ENCODE measurements at regions not wholly inside any gene's neighbourhood (a gene's known extent, or its start where the extent isn't known, plus 50 kb on each side); places are given as distances from the start of the nearest gene placed in this dataset.

GRCh38 chr14:101194373-101195308, 291.1 kb upstream of the RTL1 start:
- no peak for DNase-seq (ENCODE audit: low read depth)

GRCh38 chr14:101195309-101195901, 291.9 kb upstream of the RTL1 start:
- no peak for DNase-seq (ENCODE audit: low read depth)

GRCh38 chr14:101196051-101196712, 292.7 kb upstream of the RTL1 start:
- no peak for DNase-seq (ENCODE audit: low read depth)

DNA sequence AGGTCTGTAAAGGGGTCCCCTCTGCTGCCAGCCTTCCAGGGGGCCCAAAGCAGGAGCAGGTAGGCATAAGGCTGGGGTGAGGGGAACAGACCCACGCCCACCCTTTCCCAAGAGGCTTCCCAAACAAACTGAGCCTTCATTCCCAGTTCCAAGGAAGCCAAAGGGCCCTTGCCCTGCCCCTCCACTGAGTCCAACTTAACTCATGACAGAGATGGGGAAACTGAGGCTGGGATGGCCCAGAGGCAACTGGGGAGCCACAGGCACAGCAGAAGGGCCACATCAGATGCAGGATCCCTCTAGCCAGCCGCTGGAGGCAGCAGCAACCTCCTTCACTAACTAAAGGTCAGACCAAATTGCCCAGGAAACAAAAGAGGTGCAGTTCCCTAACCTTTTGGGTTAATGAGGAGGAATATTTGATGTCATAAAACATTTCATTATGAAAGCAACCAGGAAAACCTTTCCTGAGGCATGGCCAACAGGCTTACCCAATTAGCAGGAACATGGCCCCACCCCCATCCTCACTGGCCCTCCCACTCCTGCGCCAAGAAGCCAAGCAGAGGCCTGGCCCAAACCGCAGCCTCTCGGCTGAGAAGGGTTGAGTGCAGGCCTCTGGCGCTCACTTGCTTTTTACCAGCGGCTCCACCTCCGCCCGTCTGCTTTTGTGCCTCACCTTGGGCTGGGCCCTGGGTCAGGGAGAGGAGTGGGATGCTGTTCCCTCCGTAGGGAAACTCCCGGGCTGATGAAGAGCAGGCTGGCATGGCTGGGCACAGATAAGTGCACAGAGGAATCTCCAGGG, 293.5 kb upstream of the RTL1 start:
- DNase-seq (ENCODE audit: low read depth) = no peak

DNA sequence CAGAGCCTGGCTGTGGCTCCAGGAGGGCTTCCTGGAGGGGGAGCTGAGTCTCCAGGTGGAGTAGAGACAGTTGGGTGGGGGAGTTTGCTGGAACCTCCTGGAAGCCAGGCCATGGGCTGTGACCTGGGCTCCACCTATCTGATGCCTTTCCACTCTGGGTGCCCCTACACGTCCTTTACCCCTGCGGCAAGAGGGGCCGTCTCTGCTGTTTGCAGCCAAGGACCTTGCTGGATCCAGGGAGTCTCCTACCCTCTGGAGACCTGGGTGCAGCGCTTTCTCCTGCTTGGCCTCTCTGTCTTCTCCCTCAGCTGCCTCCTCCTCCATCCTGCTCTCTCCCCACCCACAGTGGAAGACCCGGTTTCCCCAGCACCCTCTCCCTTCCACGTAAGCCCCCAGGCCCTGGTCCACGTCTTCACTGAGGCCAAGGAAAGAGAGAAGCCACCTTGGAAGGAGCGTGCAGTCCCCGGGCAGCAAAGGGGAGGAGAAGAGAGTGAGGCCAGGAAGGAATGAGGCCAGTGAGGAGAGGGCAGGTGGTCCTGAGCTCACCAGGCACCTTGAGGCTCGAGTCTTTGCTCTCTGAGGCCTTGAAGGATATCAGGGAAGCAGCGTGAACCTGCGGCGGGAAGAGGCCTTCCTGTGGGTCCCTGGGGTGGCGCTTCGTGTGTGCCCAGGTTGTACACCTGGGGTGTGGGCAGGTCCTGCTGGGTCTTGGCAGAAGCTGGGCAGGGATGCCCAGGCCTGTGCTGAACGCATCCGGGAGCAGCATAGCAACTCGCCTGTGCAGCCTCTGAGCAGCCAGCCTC, 294.3 kb upstream of the RTL1 start:
- no peak for DNase-seq (ENCODE audit: low read depth)

DNA sequence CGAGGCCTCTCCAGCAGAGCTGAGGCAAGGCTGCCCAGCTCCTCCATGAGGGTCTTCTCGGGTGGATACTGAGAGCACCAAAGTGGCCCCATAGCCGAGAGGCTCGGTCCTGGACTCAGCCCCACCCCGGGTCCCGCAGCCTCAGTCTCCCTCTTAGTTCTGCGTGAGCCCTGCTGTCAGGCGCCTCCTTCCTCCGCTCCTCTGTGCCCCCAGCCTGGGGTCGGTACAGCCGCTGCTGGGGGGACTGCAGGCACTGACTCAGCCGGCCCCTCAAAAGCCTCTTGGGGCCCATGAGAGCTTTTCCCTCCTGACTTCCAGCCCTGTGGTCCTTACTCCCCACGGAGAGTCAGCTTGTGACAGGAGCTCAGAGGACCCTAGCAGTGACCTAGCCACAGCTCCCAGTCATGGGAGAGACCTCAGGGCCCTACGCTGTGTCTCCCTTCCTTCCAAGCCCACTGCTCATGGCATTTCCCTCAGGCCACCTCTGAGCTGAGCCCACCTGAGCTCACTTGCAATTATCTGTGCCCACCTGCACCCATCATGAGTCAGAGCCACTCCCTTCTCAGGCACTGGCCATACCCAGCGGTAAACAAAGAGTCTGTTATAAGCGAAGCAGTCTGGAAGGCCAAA, 295.0 kb upstream of the RTL1 start:
- no peak for DNase-seq (ENCODE audit: low read depth)

DNA sequence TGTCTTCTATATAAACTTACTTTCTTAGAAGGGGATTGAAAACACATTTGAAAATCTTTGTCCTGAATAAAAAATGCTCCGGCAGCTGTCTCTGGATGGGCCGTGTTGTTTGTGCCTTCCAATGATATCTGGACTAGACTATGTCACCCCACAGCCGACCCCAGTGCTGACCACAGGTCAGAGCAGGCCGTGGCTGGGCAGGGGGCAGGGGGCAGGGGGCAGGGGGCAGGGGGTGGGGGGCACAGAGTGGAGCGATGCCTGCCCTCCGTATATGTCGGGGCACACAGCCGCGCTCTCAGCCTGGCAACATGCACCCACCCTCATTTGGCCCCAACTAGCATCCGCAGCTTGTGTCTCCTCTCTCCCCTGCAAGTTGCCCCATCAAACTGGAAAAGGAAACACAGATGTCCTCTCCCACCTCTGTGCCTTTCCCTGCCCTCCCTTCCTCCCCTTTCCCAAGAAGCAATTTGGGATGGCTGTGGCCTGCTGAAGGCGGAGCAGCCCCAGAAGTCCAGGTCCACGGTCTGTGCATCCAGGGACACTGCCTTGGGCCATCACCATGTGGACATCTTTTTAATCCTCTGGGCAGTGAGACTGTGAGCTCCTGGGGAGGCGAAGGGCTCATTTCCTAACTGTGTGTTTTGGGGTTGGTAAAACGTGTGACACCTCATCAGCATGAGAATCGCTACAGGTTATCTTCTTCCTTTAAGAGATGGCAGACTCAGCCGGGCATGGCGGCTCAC, 295.7 kb upstream of the RTL1 start:
- no peak for DNase-seq (ENCODE audit: low read depth)

DNA sequence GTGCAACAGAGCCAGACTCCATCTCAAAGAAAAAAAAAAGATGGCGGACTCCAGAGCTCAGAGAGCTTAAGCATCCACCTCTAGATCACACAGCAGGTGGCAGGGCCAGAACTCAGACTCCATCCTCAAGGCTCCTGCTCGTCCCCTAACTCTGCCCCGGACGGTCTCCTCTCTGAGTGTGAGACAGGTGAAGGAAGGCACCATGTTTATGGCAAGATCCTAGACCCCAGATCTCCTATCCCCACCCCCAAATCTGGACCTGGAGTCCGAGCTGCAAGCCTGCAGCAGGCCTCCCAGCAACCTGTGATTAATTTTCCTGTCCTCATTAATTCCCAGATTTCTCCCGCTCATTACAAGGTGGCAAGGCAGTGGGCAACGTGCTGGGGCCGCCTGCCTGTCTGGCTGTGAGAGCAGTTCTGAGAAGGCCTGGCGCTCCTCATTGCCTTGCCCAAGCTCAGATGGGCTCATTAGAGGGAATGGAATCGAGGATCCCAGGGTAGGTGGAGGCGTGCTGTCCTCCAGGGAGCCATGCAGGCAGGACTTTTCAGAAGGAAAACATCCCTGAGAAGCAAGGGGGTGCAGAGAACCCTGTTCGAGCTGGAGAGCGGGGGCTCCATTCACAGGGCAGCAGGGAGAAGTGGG, 296.6 kb upstream of the RTL1 start:
- no peak for DNase-seq (ENCODE audit: low read depth)

- DNase-seq (ENCODE audit: low read depth) = no peak
Measured at GRCh38 chr14:101200650-101201516, 297.4 kb upstream of the RTL1 start.

GRCh38 chr14:101201535-101202151, 298.1 kb upstream of the RTL1 start:
- no peak for DNase-seq (ENCODE audit: low read depth)

- DNase-seq (ENCODE audit: low read depth) = no peak
Measured at GRCh38 chr14:101202627-101203404, 299.3 kb upstream of the RTL1 start.

- DNase-seq (ENCODE audit: low read depth) = no peak
Measured at GRCh38 chr14:101206556-101206955, 303.0 kb upstream of the RTL1 start.

DNA sequence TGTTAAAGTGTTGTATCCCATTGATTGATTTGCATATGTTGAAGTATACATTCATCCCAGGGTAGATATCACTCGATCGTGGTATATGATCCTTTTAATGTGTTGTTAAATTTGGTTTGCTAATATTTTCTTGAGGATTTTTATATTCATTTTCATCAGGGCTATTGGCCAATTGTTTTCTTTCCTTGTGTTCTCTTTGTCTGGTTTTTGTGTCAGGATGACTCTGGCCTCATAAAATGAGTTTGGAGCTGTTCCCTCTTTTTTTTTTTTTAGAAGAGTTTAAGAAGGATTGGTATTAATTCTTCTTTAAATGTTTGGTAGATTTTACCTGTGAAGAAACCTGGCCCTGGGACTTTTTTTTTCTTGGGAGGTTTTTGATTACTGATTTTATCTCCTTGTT, 303.5 kb upstream of the RTL1 start:
- no peak for DNase-seq (ENCODE audit: low read depth)

- no peak for DNase-seq (ENCODE audit: low read depth)
Measured at GRCh38 chr14:101207897-101208296, 304.4 kb upstream of the RTL1 start.

DNA sequence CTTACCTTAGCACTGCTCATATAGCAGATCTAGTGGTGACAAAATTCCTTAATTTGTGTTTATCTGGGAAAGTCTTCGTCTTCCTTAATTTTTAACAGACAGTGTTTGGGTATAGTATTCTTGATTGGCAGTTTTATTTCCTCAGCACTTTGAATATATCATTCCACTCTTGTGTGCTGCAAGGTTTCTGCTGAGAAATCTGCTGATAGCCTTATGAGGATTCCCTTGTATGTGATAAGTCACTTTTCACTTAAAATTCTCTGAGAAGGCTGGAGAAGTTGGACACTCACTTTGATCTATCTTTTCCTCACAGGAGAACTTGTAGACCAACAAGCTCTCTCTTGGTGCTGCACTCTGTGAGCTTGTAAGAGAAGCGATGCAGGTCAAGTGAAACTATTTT, 306.1 kb upstream of the RTL1 start:
- no peak for DNase-seq (ENCODE audit: low read depth)

GRCh38 chr14:101215266-101215665, 311.7 kb upstream of the RTL1 start:
- DNase-seq (ENCODE audit: low read depth) = no peak

- DNase-seq (ENCODE audit: low read depth) = no peak
Measured at GRCh38 chr14:101215927-101216326, 312.4 kb upstream of the RTL1 start.
